Endothelial cell of umbilical vein (primary cell): ENCODE measurements at regions not wholly inside any gene's neighbourhood (a gene's known extent, or its start where the extent isn't known, plus 50 kb on each side); places are given as distances from the start of the nearest gene placed in this dataset.

ENCODE experiments used
- BruUV-seq: library from RNA; stranded (reverse); fragments of 400-500 nt; replicated peaks from 2 replicates; lab custom pipeline; 2021; lab: Mats Ljungman, UMichigan
- CTCF ChIA-PET: fragments of 300-600, 350-600 bp; sonication (Branson Sonifier 250); formaldehyde crosslinking; loops from one replicate; lab custom pipeline; 2021; ENCODE audit warnings: antibody characterized with exemption, inconsistent platforms; lab: Charles Lee
- POLR2A ChIA-PET: fragments of 300-600, 350-600 bp; sonication (Branson Sonifier 250); formaldehyde crosslinking; loops from one replicate; lab custom pipeline; 2021; ENCODE audit warnings: antibody characterized with exemption, inconsistent platforms; lab: Charles Lee
- DNase-seq: peaks from one replicate; pipeline ENCODE4 v3.0.0-alpha.2; 2011; ENCODE audit warnings: low read depth, low spot score
- FAIRE-seq: peaks from 2 replicates; lab custom pipeline; 2011; peaks lifted over from hg19 to GRCh38; lab: Jason Lieb, UNC
- H2AFZ ChIP-seq: 2 replicates; pipeline ENCODE4 v1.6.0; 2012; ENCODE audit warnings: low read depth, low read length, control low read depth, inconsistent platforms
- H3K27ac ChIP-seq: 2 replicates; pipeline ENCODE4 v1.5.1; 2011; ENCODE audit warnings: low read depth, mild to moderate bottlenecking, control low read depth, low read length, moderate library complexity; ENCODE audit not compliant: insufficient read depth
- H3K27me3 ChIP-seq, 2 experiments: 2 replicates each; pipeline versions ENCODE4 v1.6.0 to v1.6.1; 2011; ENCODE audit warnings: low read length in 2 of 2, mixed read lengths in 1 of 2; ENCODE audit not compliant: control insufficient read depth in 2 of 2, insufficient read depth in 2 of 2
- H3K36me3 ChIP-seq, 2 experiments: 2 replicates in 1 of 2; 3 replicates in 1 of 2; pipeline ENCODE4 v1.5.1; 2011; ENCODE audit warnings: low read length in 2 of 2, mild to moderate bottlenecking in 1 of 2, moderate library complexity in 1 of 2; ENCODE audit not compliant: control insufficient read depth in 2 of 2, insufficient read depth in 2 of 2; ENCODE audit errors: extremely low read depth in 1 of 2
- H3K4me1 ChIP-seq: 3 replicates; pipeline ENCODE4 v1.5.1; 2011; ENCODE audit warnings: mild to moderate bottlenecking, low read length; ENCODE audit not compliant: control insufficient read depth, insufficient read depth; ENCODE audit errors: extremely low read depth
- H3K4me2 ChIP-seq: 2 replicates; pipeline ENCODE4 v1.6.1; 2011; ENCODE audit warnings: low read length, control low read depth, mixed read lengths; ENCODE audit not compliant: insufficient read depth
- H3K4me3 ChIP-seq, 3 experiments: fragments of 200-600 bp in 1 of 3; sonication (generic), shearing (Covaris generic) in 1 of 3; replicated peaks in 1 of 3; 2 replicates each; pipeline ENCODE4 v1.5.1; 2011 to 2016; ENCODE audit warnings: control low read depth in 3 of 3, low read length in 3 of 3, mild to moderate bottlenecking in 2 of 3, inconsistent platforms in 1 of 3, low read depth in 1 of 3, moderate library complexity in 1 of 3; ENCODE audit not compliant: insufficient read depth in 1 of 3
- H3K79me2 ChIP-seq: 2 replicates; pipeline ENCODE4 v1.6.0; 2012; ENCODE audit warnings: low read length, inconsistent platforms; ENCODE audit not compliant: control insufficient read depth, insufficient read depth
- H3K9ac ChIP-seq: replicated peaks from 2 replicates; pipeline ENCODE3; 2011; ENCODE audit warnings: low read length, control low read depth; ENCODE audit not compliant: insufficient read depth; ENCODE audit errors: extremely low read depth
- H3K9me1 ChIP-seq: replicated peaks from 3 replicates; pipeline ENCODE4 v1.6.0; 2011; ENCODE audit warnings: mild to moderate bottlenecking, low read length; ENCODE audit not compliant: control insufficient read depth, insufficient read depth; ENCODE audit errors: extremely low read depth
- H3K9me3 ChIP-seq: replicated peaks from 2 replicates; pipeline ENCODE4 v1.5.1; 2012; ENCODE audit warnings: low read length, inconsistent platforms; ENCODE audit not compliant: control insufficient read depth, insufficient read depth
- H4K20me1 ChIP-seq: replicated peaks from 2 replicates; pipeline ENCODE3; 2011; ENCODE audit warnings: mild to moderate bottlenecking, low read length; ENCODE audit not compliant: control insufficient read depth, insufficient read depth; ENCODE audit errors: extremely low read depth
- EZH2 ChIP-seq: IDR thresholded peaks from 2 replicates; pipeline ENCODE4 v1.6.1; 2012; ENCODE audit warnings: borderline replicate concordance, low read depth, mild to moderate bottlenecking, moderate library complexity, low read length, inconsistent platforms; ENCODE audit not compliant: severe bottlenecking
- FOS ChIP-seq: IDR thresholded peaks from 2 replicates; pipeline ENCODE4 v1.6.1; 2011; ENCODE audit warnings: mild to moderate bottlenecking, low read length, moderate library complexity, borderline replicate concordance; ENCODE audit not compliant: insufficient read depth
- GATA2 ChIP-seq: IDR thresholded peaks from 2 replicates; pipeline ENCODE4 v1.7.0; 2011; ENCODE audit warnings: low read depth, mild to moderate bottlenecking, moderate library complexity, mixed read lengths, low read length; ENCODE audit not compliant: insufficient read length, insufficient read depth
- JUN ChIP-seq: IDR thresholded peaks from 2 replicates; pipeline ENCODE4 v1.6.1; 2011; ENCODE audit warnings: borderline replicate concordance, low read depth; ENCODE audit not compliant: insufficient read length, insufficient read depth
- MYC ChIP-seq: IDR thresholded peaks from one replicate; pipeline ENCODE4 v1.6.1; 2011; ENCODE audit warnings: mild to moderate bottlenecking, low read depth, low read length
- POLR2A ChIP-seq: IDR thresholded peaks from 2 replicates; pipeline ENCODE4 v1.6.1; 2012; ENCODE audit warnings: low read depth, mild to moderate bottlenecking, control low read depth, low read length
- POLR2AphosphoS5 ChIP-seq: IDR thresholded peaks from 2 replicates; pipeline ENCODE4 v1.6.1; 2012; ENCODE audit warnings: low read depth, mild to moderate bottlenecking, control low read depth, low read length, moderate library complexity; ENCODE audit not compliant: insufficient read depth
- dilution Hi-C: fragments of 300-500 bp; cut with MboI; formaldehyde crosslinking; loops from one replicate; pipeline ENCODE4 v1.15.0; 2019; ENCODE audit warnings: low sequenced_read_pairs; ENCODE audit not compliant: extremely low pct_ligation_motif_present
- intact Hi-C: fragments of 100-400 bp; cut with micrococcal nuclease; formaldehyde crosslinking; loops from one replicate; pipeline ENCODE4 v1.10.0; 2022
- TF ChIP-seq, protein P1 (sequence below), 2 donors: IDR thresholded peaks; 1 replicate in 1 of 2; 2 replicates in 1 of 2; pipeline ENCODE4 v1.5.1; 2011; ENCODE audit warnings: low read length in 2 of 2, mild to moderate bottlenecking in 2 of 2, moderate library complexity in 2 of 2, control low read depth in 1 of 2, inconsistent platforms in 1 of 2, low read depth in 1 of 2; ENCODE audit not compliant: insufficient read depth in 1 of 2; ENCODE audit errors: extremely low read depth in 1 of 2
- TF ChIP-seq, protein P2 (sequence below): IDR thresholded peaks from 2 replicates; pipeline ENCODE4 v1.6.1; 2011; ENCODE audit not compliant: insufficient read depth, insufficient read length

DNA sequence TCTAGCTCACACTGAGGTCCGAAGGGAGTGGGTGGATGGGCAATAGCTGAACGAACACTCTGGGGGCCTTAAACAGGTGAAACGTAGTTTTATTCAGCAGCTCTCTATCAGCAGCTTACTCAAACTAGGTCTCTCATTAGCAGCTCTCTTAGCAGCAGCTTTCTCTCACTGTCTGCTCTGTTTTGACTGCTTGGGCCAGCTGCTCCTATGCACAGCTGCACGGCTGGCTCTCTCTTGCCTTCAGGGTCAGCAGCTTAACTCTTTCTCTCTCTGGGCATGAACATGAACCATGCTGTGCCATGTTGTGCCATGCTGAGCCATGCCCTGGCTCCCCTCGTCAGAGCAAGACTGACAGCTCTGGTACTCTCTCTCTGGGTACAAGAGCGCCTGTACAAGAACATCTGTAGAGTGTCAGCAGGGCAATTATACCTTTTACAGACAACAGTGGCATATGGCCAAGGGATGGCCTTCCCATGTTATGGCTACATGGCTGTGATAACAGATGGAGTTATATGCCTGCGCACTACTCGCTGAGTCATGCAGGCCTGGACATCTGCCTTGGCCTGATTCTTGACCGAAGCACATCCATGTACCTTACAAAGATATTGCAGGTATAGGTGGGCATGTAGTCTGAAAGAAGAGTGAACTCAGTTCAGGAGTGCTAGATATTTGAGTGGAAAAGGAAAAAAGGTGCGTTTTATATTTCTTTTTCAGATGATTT lies 152.4 kb downstream of the LEPR start:
- H3K27ac ChIP-seq = no peak overlapping the region
- H3K4me1 ChIP-seq = no peaks in the 10 kb centered on the region
- no peaks in the 10 kb centered on the region for H3K79me2 ChIP-seq
- POLR2A ChIA-PET = no interaction called here
- intact Hi-C loops = no loop called here
- no peaks in the 10 kb centered on the region for H3K9me3 ChIP-seq
- no peak overlapping the region for H3K4me2 ChIP-seq
- CTCF ChIA-PET = interaction anchor here (0.9 to 1.5 kb wide), 5 partner anchors 9 to 141 kb away, joined by 3 to 4 read pairs (median 3); no protein-coding TSS in a partner anchor
- no peaks in the 10 kb centered on the region for H4K20me1 ChIP-seq
- TF ChIP-seq, protein P1, sequence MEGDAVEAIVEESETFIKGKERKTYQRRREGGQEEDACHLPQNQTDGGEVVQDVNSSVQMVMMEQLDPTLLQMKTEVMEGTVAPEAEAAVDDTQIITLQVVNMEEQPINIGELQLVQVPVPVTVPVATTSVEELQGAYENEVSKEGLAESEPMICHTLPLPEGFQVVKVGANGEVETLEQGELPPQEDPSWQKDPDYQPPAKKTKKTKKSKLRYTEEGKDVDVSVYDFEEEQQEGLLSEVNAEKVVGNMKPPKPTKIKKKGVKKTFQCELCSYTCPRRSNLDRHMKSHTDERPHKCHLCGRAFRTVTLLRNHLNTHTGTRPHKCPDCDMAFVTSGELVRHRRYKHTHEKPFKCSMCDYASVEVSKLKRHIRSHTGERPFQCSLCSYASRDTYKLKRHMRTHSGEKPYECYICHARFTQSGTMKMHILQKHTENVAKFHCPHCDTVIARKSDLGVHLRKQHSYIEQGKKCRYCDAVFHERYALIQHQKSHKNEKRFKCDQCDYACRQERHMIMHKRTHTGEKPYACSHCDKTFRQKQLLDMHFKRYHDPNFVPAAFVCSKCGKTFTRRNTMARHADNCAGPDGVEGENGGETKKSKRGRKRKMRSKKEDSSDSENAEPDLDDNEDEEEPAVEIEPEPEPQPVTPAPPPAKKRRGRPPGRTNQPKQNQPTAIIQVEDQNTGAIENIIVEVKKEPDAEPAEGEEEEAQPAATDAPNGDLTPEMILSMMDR (IDR thresholded peaks at IDR 0.05; ENCODE audit: extremely low read depth in 1 of 2, insufficient read depth in 1 of 2, low read depth in 1 of 2, low read length in 2 of 2) = no peak
- TF ChIP-seq, protein P2, sequence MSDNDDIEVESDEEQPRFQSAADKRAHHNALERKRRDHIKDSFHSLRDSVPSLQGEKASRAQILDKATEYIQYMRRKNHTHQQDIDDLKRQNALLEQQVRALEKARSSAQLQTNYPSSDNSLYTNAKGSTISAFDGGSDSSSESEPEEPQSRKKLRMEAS = no peak
- TF ChIP-seq MYC (no peak), EZH2 (no peak), POLR2A (no peak), GATA2 (no peak), JUN (no peak), POLR2AphosphoS5 (no peak), FOS (no peak)
- FAIRE-seq (no peak), DNase-seq (no peak)
- BruUV-seq = no TSS peak
- no peak overlapping the region for H2AFZ ChIP-seq
- H3K4me3 ChIP-seq = no peak overlapping the region
- no peaks in the 10 kb centered on the region for H3K36me3 ChIP-seq
- dilution Hi-C loops = no loop called here
- H3K9me1 ChIP-seq = no peaks in the 10 kb centered on the region
- no peak overlapping the region for H3K9ac ChIP-seq
- H3K27me3 ChIP-seq = no peaks in the 10 kb centered on the region
